ENCODE measurements at regions not wholly inside any gene's neighbourhood (a gene's known extent, or its start where the extent isn't known, plus 50 kb on each side); places are given as distances from the start of the nearest gene placed in this dataset.

GRCh38 chr1:10895621-10896020 is 99.2 kb upstream of the CASZ1 start:
- no TSS peak for BruUV-seq (replicated peaks)
- H3K79me2 ChIP-seq (ENCODE audit: insufficient read depth, low read depth, low read length): no peaks in the 10 kb centered on the region

DNA sequence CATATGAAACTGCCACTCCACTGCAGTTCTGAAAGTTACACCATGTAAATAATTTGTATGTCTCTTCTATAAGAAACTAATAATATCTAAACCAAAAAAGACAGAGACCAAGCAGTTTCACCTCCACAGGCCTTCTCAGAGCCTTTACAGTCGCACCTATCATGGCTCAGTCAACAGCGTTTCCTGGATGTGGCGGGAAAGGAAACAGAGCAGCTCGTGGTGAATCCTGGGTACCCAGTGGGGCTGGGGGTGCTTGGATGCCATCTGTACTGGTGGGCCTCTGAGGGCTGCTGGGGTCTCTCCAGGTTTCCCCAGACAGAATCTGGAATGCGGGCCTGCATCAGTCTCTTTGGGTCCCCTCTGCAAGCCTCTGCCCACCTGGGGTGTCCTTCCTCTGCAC is 100.2 kb upstream of the CASZ1 start:
- H3K9me2 ChIP-seq (ENCODE audit: insufficient read depth, low read length): no peaks in the 10 kb centered on the region

More at GRCh38 chr1:10895621-10896020, 99.2 kb upstream of the CASZ1 start:
- no peak overlapping the region for H3K4me3 ChIP-seq (ENCODE audit: low read depth, low read length, poor library complexity, severe bottlenecking)
- H3K9me3 ChIP-seq (ENCODE audit: low read length): no peaks in the 10 kb centered on the region
- H3K9me2 ChIP-seq (ENCODE audit: insufficient read depth, low read length): no peaks in the 10 kb centered on the region
- no peaks in the 10 kb centered on the region for H3K4me1 ChIP-seq (ENCODE audit: insufficient read depth, low read length, poor library complexity, severe bottlenecking)
- ChIA-PET CTCF (ENCODE audit: unreplicated experiment) (no interaction called here), POLR2A (interaction anchor here (0.6 kb wide), 1 partner anchor 251 kb away, joined by 5 read pairs; no protein-coding TSS in a partner anchor)
- H3K36me3 ChIP-seq (ENCODE audit: insufficient read depth, low read length): no peaks in the 10 kb centered on the region
- H3K27ac ChIP-seq (ENCODE audit: low read depth, low read length, poor library complexity, severe bottlenecking): no peak overlapping the region
- DNase-seq (ENCODE audit: low spot score): no peak
- intact Hi-C loops (cut with micrococcal nuclease; ENCODE audit: unreplicated experiment): no loop called here
- no peak for TF ChIP-seq EZH2phosphoT487 (IDR thresholded peaks at IDR 0.05; ENCODE audit: borderline replicate concordance, low read depth, low read length)
- TF ChIP-seq CTCF (conservative IDR thresholded peaks at IDR 0.05; ENCODE audit: low read length): no peak
- no peaks in the 10 kb centered on the region for H4K20me1 ChIP-seq (ENCODE audit: insufficient read depth, low read length)
- no peak overlapping the region for H3K4me2 ChIP-seq (ENCODE audit: low read length)
- H2AFZ ChIP-seq (ENCODE audit: low read length): no peak overlapping the region

More for the DNA sequence above, 100.2 kb upstream of the CASZ1 start:
- Histone ChIP-seq H3K9me3 (ENCODE audit: low read length) (no peaks in the 10 kb centered on the region), H3K79me2 (ENCODE audit: insufficient read depth, low read depth, low read length) (no peaks in the 10 kb centered on the region), H3K4me1 (ENCODE audit: insufficient read depth, low read length, poor library complexity, severe bottlenecking) (no peaks in the 10 kb centered on the region), H2AFZ (ENCODE audit: low read length) (no peak overlapping the region), H3K4me2 (ENCODE audit: low read length) (no peak overlapping the region), H4K20me1 (ENCODE audit: insufficient read depth, low read length) (no peaks in the 10 kb centered on the region), H3K36me3 (ENCODE audit: insufficient read depth, low read length) (no peaks in the 10 kb centered on the region), H3K4me3 (ENCODE audit: low read depth, low read length, poor library complexity, severe bottlenecking) (no peak overlapping the region), H3K27ac (ENCODE audit: low read depth, low read length, poor library complexity, severe bottlenecking) (no peak overlapping the region)
- intact Hi-C loops (cut with micrococcal nuclease; ENCODE audit: unreplicated experiment): no loop called here
- TF ChIP-seq EZH2phosphoT487 (IDR thresholded peaks at IDR 0.05; ENCODE audit: borderline replicate concordance, low read depth, low read length): no peak
- TF ChIP-seq CTCF (conservative IDR thresholded peaks at IDR 0.05; ENCODE audit: low read length): no peak
- no peak for DNase-seq (ENCODE audit: low spot score)
- no TSS peak for BruUV-seq (replicated peaks)
- CTCF ChIA-PET (ENCODE audit: unreplicated experiment): no interaction called here
- POLR2A ChIA-PET: interaction anchor here (0.5 kb wide), 1 partner anchor 422 kb away, joined by 3 read pairs; no protein-coding TSS in a partner anchor

Data from OCI-LY7 (cell line).